Smooth muscle cell (in vitro differentiated cells): ENCODE measurements at regions not wholly inside any gene's neighbourhood (a gene's known extent, or its start where the extent isn't known, plus 50 kb on each side); places are given as distances from the start of the nearest gene placed in this dataset.
"Not testable (repeated sequence)": the region's sequence is repeated elsewhere in the genome, so short reads cannot be mapped to it uniquely, and the experiment has no call there.

ENCODE experiments used
- DNase-seq: peaks from one replicate; lab custom pipeline; 2025; ENCODE audit not compliant: unreplicated experiment; lab: John Stamatoyannopoulos, UW
- H2AFZ ChIP-seq: fragments of 200-600 bp; sonication (generic); 2 replicates; pipeline ENCODE4 v1.6.0; 2016; ENCODE audit warnings: antibody characterized with exemption, low read depth, mild to moderate bottlenecking
- H3F3A ChIP-seq: fragments of 200-600 bp; sonication (generic); 2 replicates; pipeline ENCODE4 v1.6.0; 2017; ENCODE audit warnings: antibody characterized with exemption, low read depth
- H3K27ac ChIP-seq: fragments of 200-600 bp; sonication (generic); 2 replicates; pipeline ENCODE4 v1.5.1; 2016; ENCODE audit warnings: low read depth, mild to moderate bottlenecking
- H3K27me3 ChIP-seq: fragments of 200-600 bp; sonication (generic); 2 replicates; pipeline ENCODE4 v1.6.1; 2016; ENCODE audit warnings: low read depth, mild to moderate bottlenecking
- H3K36me3 ChIP-seq: fragments of 200-600 bp; sonication (generic); 2 replicates; pipeline ENCODE4 v1.5.1; 2016; ENCODE audit warnings: low read depth
- H3K4me1 ChIP-seq: fragments of 200-600 bp; sonication (generic); 2 replicates; pipeline ENCODE4 v1.5.1; 2016; ENCODE audit warnings: low read depth
- H3K4me2 ChIP-seq: fragments of 200-600 bp; sonication (generic); 2 replicates; pipeline ENCODE4 v1.6.0; 2016; ENCODE audit warnings: mild to moderate bottlenecking
- H3K4me3 ChIP-seq: fragments of 200-600 bp; sonication (generic); 2 replicates; pipeline ENCODE4 v1.5.1; 2016; ENCODE audit warnings: mild to moderate bottlenecking
- H3K79me2 ChIP-seq: fragments of 200-600 bp; sonication (generic); 2 replicates; pipeline ENCODE4 v1.6.0; 2016; ENCODE audit warnings: low read depth, mild to moderate bottlenecking
- H3K9ac ChIP-seq: fragments of 200-600 bp; sonication (generic); 2 replicates; pipeline ENCODE4 v1.6.0; 2016; ENCODE audit warnings: low read depth
- H3K9me3 ChIP-seq: fragments of 200-600 bp; sonication (generic); replicated peaks from 2 replicates; pipeline ENCODE4 v1.5.1; 2016; ENCODE audit warnings: low read depth
- H4K20me1 ChIP-seq: fragments of 200-600 bp; sonication (generic); 2 replicates; pipeline ENCODE4 v1.6.0; 2016; ENCODE audit warnings: low read depth
- CTCF ChIP-seq: fragments of 200-600 bp; sonication (generic); IDR thresholded peaks from 2 replicates; pipeline ENCODE4 v1.5.1; 2017; ENCODE audit warnings: borderline replicate concordance, mild to moderate bottlenecking, antibody characterized with exemption; ENCODE audit not compliant: insufficient read depth, poor library complexity, severe bottlenecking
- WGBS: methylation state at CpG from one replicate; pipeline ENCODE4 v1.1.7; 2016; ENCODE audit warnings: low lambda C conversion rate; 5-methylcytosine and 5-hydroxymethylcytosine counted together

- Histone ChIP-seq H2AFZ (no peak overlapping the region), H4K20me1 (no peaks in the 10 kb centered on the region), H3F3A (no peaks in the 10 kb centered on the region), H3K27ac (no peak overlapping the region), H3K9ac (no peak overlapping the region), H3K79me2 (no peaks in the 10 kb centered on the region), H3K4me1 (no peaks in the 10 kb centered on the region), H3K4me2 (no peak overlapping the region), H3K36me3 (no peaks in the 10 kb centered on the region), H3K9me3 (no peaks in the 10 kb centered on the region), H3K27me3 (no peaks in the 10 kb centered on the region), H3K4me3 (no peak overlapping the region)
- WGBS, result 93% methylated on average over 2 of the region's 2 CpGs
- no peak for DNase-seq
- TF ChIP-seq CTCF, result no peak
Observed at GRCh38 chr3:88882121-88882520, 225.3 kb upstream of the EPHA3 start.

- not testable (repeated sequence) for H3K9ac ChIP-seq, H3K4me3 ChIP-seq, H3K36me3 ChIP-seq, H3F3A ChIP-seq, H4K20me1 ChIP-seq, DNase-seq, H3K4me2 ChIP-seq, H3K27ac ChIP-seq, H3K9me3 ChIP-seq, H2AFZ ChIP-seq, H3K4me1 ChIP-seq, H3K79me2 ChIP-seq, H3K27me3 ChIP-seq
- WGBS, result 90% methylated on average over 12 of the region's 12 CpGs
Observed at GRCh38 chr3:88886624-88887023, 220.8 kb upstream of the EPHA3 start.

DNA sequence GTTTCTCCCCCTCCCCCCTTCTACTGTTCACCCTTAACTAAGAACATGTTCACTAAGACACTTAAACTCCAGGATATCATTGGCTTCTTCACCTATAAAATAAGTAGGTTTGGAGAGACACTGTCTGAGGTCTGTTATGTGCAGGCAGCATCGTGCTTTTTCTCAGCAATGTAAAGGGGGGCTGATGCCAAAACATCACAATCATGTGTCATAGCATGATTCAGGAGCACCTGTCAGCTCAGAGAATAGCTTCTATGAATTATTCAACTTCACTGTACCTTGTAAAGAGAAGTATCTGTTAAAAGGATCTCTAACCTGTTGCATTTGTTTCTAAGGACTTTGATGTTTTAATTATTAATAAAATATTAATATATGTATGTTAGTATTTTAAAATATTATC is 211.4 kb upstream of the EPHA3 start:
- no peaks in the 10 kb centered on the region for H3K79me2 ChIP-seq
- no peaks in the 10 kb centered on the region for H3K4me1 ChIP-seq
- no peak overlapping the region for H3K9ac ChIP-seq
- H3K9me3 ChIP-seq, result no peaks in the 10 kb centered on the region
- H3F3A ChIP-seq, result no peaks in the 10 kb centered on the region
- no peak for TF ChIP-seq CTCF
- H4K20me1 ChIP-seq, result no peaks in the 10 kb centered on the region
- WGBS, result 54% methylated on average over 1 of the region's 1 CpG
- H2AFZ ChIP-seq, result no peak overlapping the region
- no peaks in the 10 kb centered on the region for H3K36me3 ChIP-seq
- no peak overlapping the region for H3K4me2 ChIP-seq
- H3K4me3 ChIP-seq, result no peak overlapping the region
- no peaks in the 10 kb centered on the region for H3K27me3 ChIP-seq
- no peak overlapping the region for H3K27ac ChIP-seq
- DNase-seq, result no peak

DNA sequence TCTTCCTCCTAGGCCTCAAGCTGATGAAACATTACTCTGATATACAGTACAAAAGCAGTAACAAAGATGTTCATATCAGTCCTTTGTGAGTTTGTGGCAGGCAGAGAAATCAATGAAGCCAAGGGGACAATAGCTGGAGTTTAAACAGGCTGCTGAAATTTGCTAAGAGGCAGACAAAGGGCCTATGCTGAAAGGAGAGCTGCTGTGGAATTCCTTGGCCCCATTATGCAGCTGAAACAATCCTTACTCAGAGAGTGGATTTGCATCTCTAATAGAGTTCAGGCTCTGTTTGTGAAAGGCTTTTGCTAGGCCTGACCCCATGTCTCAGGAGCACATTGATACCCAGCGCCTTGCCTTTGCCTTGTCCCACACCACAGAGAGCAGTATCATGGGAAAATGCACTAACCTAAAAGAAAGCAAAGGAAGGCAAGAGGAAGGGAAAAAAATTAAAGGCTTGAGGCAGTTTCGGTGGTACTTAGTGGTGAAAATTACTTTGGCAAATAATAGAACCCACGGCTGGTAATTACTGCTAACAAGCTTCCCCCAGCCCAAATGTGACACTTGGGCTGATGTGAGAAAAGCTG is 195.0 kb upstream of the EPHA3 start:
- Histone ChIP-seq H2AFZ (peak overlapping the region; percentile 84), H3K4me2 (no peak overlapping the region), H4K20me1 (no peaks in the 10 kb centered on the region), H3K36me3 (no peaks in the 10 kb centered on the region), H3K4me3 (no peak overlapping the region), H3K9ac (no peak overlapping the region), H3K4me1 (peaks cover 25% of the 10 kb centered on the region), H3K79me2 (no peaks in the 10 kb centered on the region), H3K27ac (no peak overlapping the region), H3K27me3 (no peaks in the 10 kb centered on the region), H3K9me3 (no peaks in the 10 kb centered on the region), H3F3A (no peaks in the 10 kb centered on the region)
- WGBS, result 62% methylated on average over 3 of the region's 3 CpGs
- TF ChIP-seq CTCF, result no peak
- no peak for DNase-seq
